DND-41 (cell line): ENCODE measurements at regions not wholly inside any gene's neighbourhood (a gene's known extent, or its start where the extent isn't known, plus 50 kb on each side); places are given as distances from the start of the nearest gene placed in this dataset.

Experiments used
- ATAC-seq: fragments of 200-7000 bp; cut with Tn5 transposase; 3 replicates; pipeline ENCODE4 v1.9.1; 2021; ENCODE audit warnings: low read depth; ENCODE audit not compliant: insufficient read depth
- DNase-seq: peaks from one replicate; pipeline ENCODE4 v3.0.0-alpha.2; 2020
- H2AFZ ChIP-seq: 2 replicates; pipeline ENCODE4 v1.6.0; 2012; ENCODE audit warnings: low read depth, low read length
- H3K27ac ChIP-seq: 2 replicates; pipeline ENCODE4 v1.5.1; 2012; ENCODE audit warnings: low read length, inconsistent platforms
- H3K27me3 ChIP-seq: fragments of 200-600 bp; sonication (generic); 2 replicates; pipeline ENCODE4 v1.6.0; 2012; ENCODE audit warnings: low read length, mild to moderate bottlenecking, inconsistent platforms; ENCODE audit not compliant: insufficient read depth, poor library complexity
- H3K36me3 ChIP-seq: 2 replicates; pipeline ENCODE4 v1.5.1; 2012; ENCODE audit warnings: low read length, inconsistent platforms; ENCODE audit not compliant: insufficient read depth
- H3K4me1 ChIP-seq: 2 replicates; pipeline ENCODE4 v1.5.1; 2012; ENCODE audit warnings: mild to moderate bottlenecking, low read length; ENCODE audit not compliant: insufficient read depth
- H3K4me2 ChIP-seq: 2 replicates; pipeline ENCODE4 v1.6.0; 2012; ENCODE audit warnings: mild to moderate bottlenecking, moderate library complexity, low read length, inconsistent platforms; ENCODE audit not compliant: insufficient read depth
- H3K4me3 ChIP-seq, 2 experiments: fragments of 200-600 bp in 1 of 2; shearing (Covaris generic) in 1 of 2; 2 replicates each; pipeline ENCODE4 v1.5.1; 2012 to 2016; ENCODE audit warnings: inconsistent platforms in 2 of 2, low read length in 2 of 2, mild to moderate bottlenecking in 2 of 2, low read depth in 1 of 2, moderate library complexity in 1 of 2
- H3K79me2 ChIP-seq: 2 replicates; pipeline ENCODE4 v1.6.0; 2012; ENCODE audit warnings: low read length, inconsistent platforms; ENCODE audit not compliant: insufficient read depth
- H3K9ac ChIP-seq: 2 replicates; pipeline ENCODE4 v1.6.0; 2012; ENCODE audit warnings: low read depth, mild to moderate bottlenecking, inconsistent platforms, low read length, moderate library complexity
- H3K9me3 ChIP-seq: 2 replicates; pipeline ENCODE4 v1.5.1; 2012; ENCODE audit warnings: low read length, moderate library complexity, mild to moderate bottlenecking, inconsistent platforms; ENCODE audit not compliant: insufficient read depth, severe bottlenecking
- H4K20me1 ChIP-seq: 2 replicates; pipeline ENCODE4 v1.6.0; 2012; ENCODE audit warnings: low read length; ENCODE audit not compliant: insufficient read depth
- EZH2 ChIP-seq: IDR thresholded peaks from 3 replicates; pipeline ENCODE4 v1.6.1; 2012; ENCODE audit warnings: borderline replicate concordance, low read depth, mild to moderate bottlenecking, moderate library complexity, low read length, inconsistent platforms; ENCODE audit not compliant: severe bottlenecking
- TF ChIP-seq, protein P1 (sequence below): IDR thresholded peaks from 2 replicates; pipeline ENCODE4 v1.5.1; 2012; ENCODE audit warnings: borderline replicate concordance, low read length, moderate library complexity, mild to moderate bottlenecking; ENCODE audit not compliant: poor library complexity, severe bottlenecking; ENCODE audit errors: extremely low read depth

DNA sequence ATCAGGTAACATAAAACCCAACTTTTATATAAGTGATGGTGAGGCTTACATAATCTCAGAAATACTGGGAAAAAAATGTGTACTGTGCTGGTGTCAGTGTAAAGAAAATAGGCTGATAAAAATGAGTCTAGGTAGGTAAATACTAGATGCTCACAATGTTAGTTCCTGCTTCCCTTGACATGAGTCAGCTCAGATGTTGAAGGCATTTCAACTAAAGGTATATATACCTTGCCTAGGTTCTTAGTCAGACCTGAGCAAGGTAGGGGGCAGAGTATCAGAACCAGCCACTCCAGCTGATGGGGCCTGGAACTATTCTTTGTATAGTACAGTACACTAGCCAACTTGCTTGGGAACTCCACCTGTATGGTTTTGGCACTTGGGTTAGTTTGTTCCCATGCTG is 51.0 kb upstream of the CA10 start:
- H3K36me3 ChIP-seq, result no peaks in the 10 kb centered on the region

More for the DNA sequence above, 51.0 kb upstream of the CA10 start:
- Histone ChIP-seq H4K20me1 (no peaks in the 10 kb centered on the region), H3K27ac (no peak overlapping the region), H3K9me3 (no peaks in the 10 kb centered on the region), H2AFZ (no peak overlapping the region), H3K27me3 (no peaks in the 10 kb centered on the region), H3K79me2 (no peaks in the 10 kb centered on the region), H3K4me1 (no peaks in the 10 kb centered on the region), H3K4me3 (no peak overlapping the region), H3K4me2 (no peak overlapping the region), H3K9ac (no peak overlapping the region)
- TF ChIP-seq EZH2, result no peak
- TF ChIP-seq, protein P1, sequence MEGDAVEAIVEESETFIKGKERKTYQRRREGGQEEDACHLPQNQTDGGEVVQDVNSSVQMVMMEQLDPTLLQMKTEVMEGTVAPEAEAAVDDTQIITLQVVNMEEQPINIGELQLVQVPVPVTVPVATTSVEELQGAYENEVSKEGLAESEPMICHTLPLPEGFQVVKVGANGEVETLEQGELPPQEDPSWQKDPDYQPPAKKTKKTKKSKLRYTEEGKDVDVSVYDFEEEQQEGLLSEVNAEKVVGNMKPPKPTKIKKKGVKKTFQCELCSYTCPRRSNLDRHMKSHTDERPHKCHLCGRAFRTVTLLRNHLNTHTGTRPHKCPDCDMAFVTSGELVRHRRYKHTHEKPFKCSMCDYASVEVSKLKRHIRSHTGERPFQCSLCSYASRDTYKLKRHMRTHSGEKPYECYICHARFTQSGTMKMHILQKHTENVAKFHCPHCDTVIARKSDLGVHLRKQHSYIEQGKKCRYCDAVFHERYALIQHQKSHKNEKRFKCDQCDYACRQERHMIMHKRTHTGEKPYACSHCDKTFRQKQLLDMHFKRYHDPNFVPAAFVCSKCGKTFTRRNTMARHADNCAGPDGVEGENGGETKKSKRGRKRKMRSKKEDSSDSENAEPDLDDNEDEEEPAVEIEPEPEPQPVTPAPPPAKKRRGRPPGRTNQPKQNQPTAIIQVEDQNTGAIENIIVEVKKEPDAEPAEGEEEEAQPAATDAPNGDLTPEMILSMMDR, result no peak
- ATAC-seq, result no peak
- DNase-seq, result no peak
